HG03558 (cell line): ENCODE measurements at regions not wholly inside any gene's neighbourhood (a gene's known extent, or its start where the extent isn't known, plus 50 kb on each side); places are given as distances from the start of the nearest gene placed in this dataset.

Experiments used
- ATAC-seq: cut with Tn5 transposase; IDR thresholded peaks from one replicate; pipeline ENCODE4 v1.9.1; 2021; ENCODE audit warnings: moderate number of reproducible peaks; ENCODE audit not compliant: unreplicated experiment; ENCODE audit errors: extremely low read depth

GRCh38 chr1:216929870-216930582, 206.8 kb upstream of the ESRRG start:
- ATAC-seq: no peak

- ATAC-seq: no peak
These were observed 204.4 kb upstream of the ESRRG start for GRCh38 chr1:216927633-216928032.

- ATAC-seq: no peak
These were observed 203.7 kb upstream of the ESRRG start for GRCh38 chr1:216926720-216927510.

- no peak for ATAC-seq
These were observed 202.9 kb upstream of the ESRRG start for GRCh38 chr1:216925962-216926625.

- no peak for ATAC-seq
These were observed 201.5 kb upstream of the ESRRG start for GRCh38 chr1:216924732-216925131.

GRCh38 chr1:216923601-216924000, 200.4 kb upstream of the ESRRG start:
- no peak for ATAC-seq

GRCh38 chr1:216922406-216922805, 199.2 kb upstream of the ESRRG start:
- no peak for ATAC-seq

GRCh38 chr1:216921866-216922265, 198.6 kb upstream of the ESRRG start:
- no peak for ATAC-seq

GRCh38 chr1:216919060-216919970, 196.1 kb upstream of the ESRRG start:
- ATAC-seq: no peak

GRCh38 chr1:216916890-216917438, 193.7 kb upstream of the ESRRG start:
- ATAC-seq: no peak

- no peak for ATAC-seq
These were observed 191.7 kb upstream of the ESRRG start for GRCh38 chr1:216914974-216915373.

GRCh38 chr1:216913976-216914375, 190.7 kb upstream of the ESRRG start:
- no peak for ATAC-seq

- no peak for ATAC-seq
These were observed 187.0 kb upstream of the ESRRG start for GRCh38 chr1:216910081-216910840.

GRCh38 chr1:216908126-216908525, 184.9 kb upstream of the ESRRG start:
- no peak for ATAC-seq

- no peak for ATAC-seq
These were observed 183.9 kb upstream of the ESRRG start for GRCh38 chr1:216907100-216907499.

GRCh38 chr1:216905781-216906180, 182.6 kb upstream of the ESRRG start:
- no peak for ATAC-seq

- no peak for ATAC-seq
These were observed 181.9 kb upstream of the ESRRG start for GRCh38 chr1:216905137-216905536.

GRCh38 chr1:216904471-216904870, 181.2 kb upstream of the ESRRG start:
- no peak for ATAC-seq

- ATAC-seq: no peak
These were observed 180.1 kb upstream of the ESRRG start for GRCh38 chr1:216903382-216903740.
